Progenitor cell of endocrine pancreas (in vitro differentiated cells): ENCODE measurements at regions not wholly inside any gene's neighbourhood (a gene's known extent, or its start where the extent isn't known, plus 50 kb on each side); places are given as distances from the start of the nearest gene placed in this dataset.

Source experiments
- DNase-seq: peaks from one replicate; pipeline ENCODE4 v3.0.0; 2021; ENCODE audit warnings: low spot score; ENCODE audit not compliant: unreplicated experiment
- H3K27ac Mint-ChIP-seq: 2 replicates; pipeline ENCODE4 v1.8.0; 2021; ENCODE audit warnings: mild to moderate bottlenecking, moderate library complexity, mixed read lengths
- H3K27me3 Mint-ChIP-seq: 2 replicates; pipeline ENCODE4 v1.8.0; 2021; ENCODE audit warnings: mixed read lengths
- H3K36me3 Mint-ChIP-seq: 2 replicates; pipeline ENCODE4 v1.8.0; 2022; ENCODE audit warnings: mixed read lengths; ENCODE audit not compliant: insufficient read depth
- H3K4me1 Mint-ChIP-seq: 2 replicates; pipeline ENCODE4 v1.8.0; 2021; ENCODE audit warnings: low read depth, mixed read lengths
- H3K4me3 Mint-ChIP-seq: 2 replicates; pipeline ENCODE4 v1.8.0; 2021; ENCODE audit warnings: low read depth, mild to moderate bottlenecking, moderate library complexity, mixed read lengths
- H3K9me3 Mint-ChIP-seq: 2 replicates; pipeline ENCODE4 v1.8.0; 2021; ENCODE audit warnings: low read depth, mixed read lengths
- TF ChIP-seq, protein P1 (sequence below): fragments of 200-600 bp; sonication (generic); IDR thresholded peaks from one replicate; pipeline ENCODE4 v1.5.0; 2021; ENCODE audit warnings: antibody characterized with exemption, mild to moderate bottlenecking; ENCODE audit not compliant: unreplicated experiment

DNA sequence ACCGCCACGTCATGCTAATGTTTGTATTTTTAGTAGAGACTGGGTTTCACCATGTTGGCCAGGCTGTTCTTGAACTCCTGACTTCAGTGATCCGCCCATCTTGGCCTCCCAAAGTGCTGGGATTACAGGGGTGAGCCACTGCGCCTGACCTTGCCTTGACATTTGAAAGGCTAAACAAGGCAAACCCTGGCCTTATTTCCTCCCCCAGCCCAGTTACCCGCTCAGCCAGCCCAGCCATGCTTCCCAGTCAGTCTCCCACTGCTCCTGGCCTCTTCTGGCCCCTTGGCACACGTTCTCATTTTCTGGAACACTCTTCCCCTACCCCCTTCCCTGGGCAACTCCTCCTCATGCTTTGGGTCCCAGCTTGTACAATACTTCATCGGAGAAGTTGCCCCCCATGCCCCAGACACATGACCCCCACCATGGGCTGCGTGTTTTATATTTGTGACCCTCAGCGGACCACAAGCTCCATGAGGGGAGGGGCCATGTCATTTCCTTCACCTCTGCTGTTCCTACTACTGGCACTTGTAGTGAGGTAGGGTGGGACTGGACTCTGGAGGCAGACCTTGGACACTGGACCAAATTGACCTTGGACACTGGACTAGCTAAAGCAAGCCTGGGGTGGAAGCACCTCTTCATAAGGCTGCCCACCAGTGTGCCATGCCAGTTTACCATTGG lies 94.4 kb upstream of the IER5L start:
- TF ChIP-seq, protein P1, sequence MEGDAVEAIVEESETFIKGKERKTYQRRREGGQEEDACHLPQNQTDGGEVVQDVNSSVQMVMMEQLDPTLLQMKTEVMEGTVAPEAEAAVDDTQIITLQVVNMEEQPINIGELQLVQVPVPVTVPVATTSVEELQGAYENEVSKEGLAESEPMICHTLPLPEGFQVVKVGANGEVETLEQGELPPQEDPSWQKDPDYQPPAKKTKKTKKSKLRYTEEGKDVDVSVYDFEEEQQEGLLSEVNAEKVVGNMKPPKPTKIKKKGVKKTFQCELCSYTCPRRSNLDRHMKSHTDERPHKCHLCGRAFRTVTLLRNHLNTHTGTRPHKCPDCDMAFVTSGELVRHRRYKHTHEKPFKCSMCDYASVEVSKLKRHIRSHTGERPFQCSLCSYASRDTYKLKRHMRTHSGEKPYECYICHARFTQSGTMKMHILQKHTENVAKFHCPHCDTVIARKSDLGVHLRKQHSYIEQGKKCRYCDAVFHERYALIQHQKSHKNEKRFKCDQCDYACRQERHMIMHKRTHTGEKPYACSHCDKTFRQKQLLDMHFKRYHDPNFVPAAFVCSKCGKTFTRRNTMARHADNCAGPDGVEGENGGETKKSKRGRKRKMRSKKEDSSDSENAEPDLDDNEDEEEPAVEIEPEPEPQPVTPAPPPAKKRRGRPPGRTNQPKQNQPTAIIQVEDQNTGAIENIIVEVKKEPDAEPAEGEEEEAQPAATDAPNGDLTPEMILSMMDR = no peak
- DNase-seq = no peak
- H3K36me3 Mint-ChIP-seq = no peaks in the 10 kb centered on the region
- H3K9me3 Mint-ChIP-seq = no peaks in the 10 kb centered on the region
- no peak overlapping the region for H3K4me3 Mint-ChIP-seq
- peaks cover 12% of the 10 kb centered on the region for H3K4me1 Mint-ChIP-seq
- peaks cover 30% of the 10 kb centered on the region for H3K27me3 Mint-ChIP-seq
- H3K27ac Mint-ChIP-seq = no peak overlapping the region

DNA sequence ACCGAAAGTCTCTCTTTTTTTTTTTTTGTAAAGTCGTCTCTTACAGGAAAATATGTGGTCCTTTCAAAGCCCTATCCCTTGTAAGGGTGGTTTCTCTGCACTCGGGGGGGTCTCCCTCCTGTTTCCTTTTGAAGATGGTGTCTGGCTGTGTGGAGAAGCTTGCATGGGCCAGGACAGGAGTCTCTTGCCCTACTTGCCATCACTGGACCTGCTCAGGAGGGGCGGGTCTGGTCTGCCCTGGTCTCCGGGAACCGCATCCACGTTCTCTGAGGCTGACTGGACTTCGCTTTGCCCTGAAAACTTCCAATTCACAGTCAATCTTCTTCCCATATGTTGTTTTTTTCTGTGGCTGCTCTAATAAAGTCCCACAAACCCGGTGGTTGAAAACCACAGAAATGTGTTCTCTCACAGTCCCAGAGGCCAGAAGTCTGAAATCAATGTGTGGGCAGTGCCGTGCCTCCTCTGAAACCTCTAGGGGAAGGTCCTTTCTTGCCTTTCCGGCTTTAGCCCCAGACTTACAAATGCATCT lies 92.9 kb upstream of the IER5L start:
- Mint-ChIP-seq H3K4me1 (peaks cover 5% of the 10 kb centered on the region), H3K4me3 (no peak overlapping the region), H3K27ac (no peak overlapping the region), H3K36me3 (no peaks in the 10 kb centered on the region), H3K27me3 (peaks cover 30% of the 10 kb centered on the region), H3K9me3 (no peaks in the 10 kb centered on the region)
- DNase-seq = no peak
- TF ChIP-seq, protein P1 = no peak

GRCh38 chr9:129270205-129270604 lies 92.1 kb upstream of the IER5L start:
- TF ChIP-seq, protein P1 = no peak
- Mint-ChIP-seq H3K27me3 (peaks cover 24% of the 10 kb centered on the region), H3K36me3 (no peaks in the 10 kb centered on the region), H3K4me3 (no peak overlapping the region), H3K27ac (no peak overlapping the region), H3K4me1 (no peaks in the 10 kb centered on the region), H3K9me3 (no peaks in the 10 kb centered on the region)
- DNase-seq = no peak

DNA sequence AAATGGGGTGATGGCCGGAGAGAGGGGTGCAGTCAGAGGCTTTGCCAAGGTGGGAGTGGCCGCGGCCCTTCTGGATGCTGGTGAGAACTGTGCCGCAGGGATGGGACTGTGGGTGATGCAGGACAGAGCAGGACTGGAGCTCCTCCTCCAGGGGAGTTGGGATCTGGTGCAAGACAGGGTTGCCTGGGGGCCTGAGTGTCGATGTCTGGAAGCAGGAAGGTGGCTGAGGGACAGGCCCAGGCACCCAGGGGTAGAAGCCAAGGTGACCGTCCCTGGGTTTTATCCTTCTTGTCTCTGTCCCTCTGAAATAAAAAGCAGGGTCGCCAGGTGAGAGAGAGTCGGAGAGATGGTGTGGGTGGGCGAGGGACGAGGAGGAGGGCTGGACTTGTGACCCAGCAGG lies 89.1 kb upstream of the IER5L start:
- peaks cover 25% of the 10 kb centered on the region for H3K27me3 Mint-ChIP-seq
- TF ChIP-seq, protein P1 = no peak
- no peak for DNase-seq
- no peaks in the 10 kb centered on the region for H3K4me1 Mint-ChIP-seq
- H3K4me3 Mint-ChIP-seq = no peak overlapping the region
- H3K36me3 Mint-ChIP-seq = no peaks in the 10 kb centered on the region
- H3K9me3 Mint-ChIP-seq = no peaks in the 10 kb centered on the region
- no peak overlapping the region for H3K27ac Mint-ChIP-seq

GRCh38 chr9:129266536-129266935 lies 88.5 kb upstream of the IER5L start:
- Mint-ChIP-seq H3K4me1 (no peaks in the 10 kb centered on the region), H3K27me3 (peaks cover 31% of the 10 kb centered on the region), H3K36me3 (no peaks in the 10 kb centered on the region), H3K27ac (no peak overlapping the region), H3K9me3 (no peaks in the 10 kb centered on the region), H3K4me3 (no peak overlapping the region)
- TF ChIP-seq, protein P1 = no peak
- no peak for DNase-seq
